Type B pancreatic cell (in vitro differentiated cells): ENCODE measurements at regions not wholly inside any gene's neighbourhood (a gene's known extent, or its start where the extent isn't known, plus 50 kb on each side); places are given as distances from the start of the nearest gene placed in this dataset.

Source experiments
- DNase-seq: peaks from one replicate; pipeline ENCODE4 v3.0.0; 2021; ENCODE audit warnings: mixed read lengths; ENCODE audit not compliant: unreplicated experiment; ENCODE audit errors: extremely low spot score
- H3K27ac Mint-ChIP-seq: 2 replicates; pipeline ENCODE4 v1.8.0; 2021; ENCODE audit warnings: mild to moderate bottlenecking, mixed read lengths
- H3K27me3 Mint-ChIP-seq: 2 replicates; pipeline ENCODE4 v1.8.0; 2021; ENCODE audit warnings: mixed read lengths
- H3K36me3 Mint-ChIP-seq: 2 replicates; pipeline ENCODE4 v1.8.0; 2021; ENCODE audit warnings: mixed read lengths
- H3K4me1 Mint-ChIP-seq: one replicate; pipeline ENCODE4 v1.8.0; 2021; ENCODE audit warnings: mixed read lengths; ENCODE audit not compliant: unreplicated experiment
- H3K4me3 Mint-ChIP-seq: 2 replicates; pipeline ENCODE4 v1.8.0; 2021; ENCODE audit warnings: mild to moderate bottlenecking, mixed read lengths
- H3K9me3 Mint-ChIP-seq: 2 replicates; pipeline ENCODE4 v1.8.0; 2021; ENCODE audit warnings: mixed read lengths
- TF ChIP-seq, protein P1 (sequence below): fragments of 200-600 bp; sonication (generic); conservative IDR thresholded peaks from 2 replicates; pipeline ENCODE4 v1.5.0; 2021; ENCODE audit warnings: antibody characterized with exemption, mild to moderate bottlenecking

DNA sequence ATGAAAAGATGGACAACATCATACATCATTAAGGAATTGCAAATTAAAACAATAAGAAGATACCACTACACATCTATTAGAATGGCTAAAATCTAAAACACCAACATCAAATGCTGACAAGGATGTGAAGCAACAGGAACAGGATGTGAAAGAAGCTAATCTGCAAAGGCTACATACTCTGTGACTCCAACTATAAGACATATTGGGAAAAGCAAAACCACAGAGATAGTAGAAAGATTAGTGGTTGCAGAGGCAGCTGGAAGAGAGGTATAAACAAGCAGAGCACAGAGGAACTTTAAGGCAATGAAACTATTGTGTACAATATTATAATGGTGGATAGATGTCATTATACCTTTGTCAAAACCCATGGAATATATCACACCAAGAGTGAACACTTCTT is 393.7 kb upstream of the RAB6C start:
- peaks cover 28% of the 10 kb centered on the region for H3K27me3 Mint-ChIP-seq
- no peaks in the 10 kb centered on the region for H3K4me1 Mint-ChIP-seq
- H3K9me3 Mint-ChIP-seq, result peaks cover 7% of the 10 kb centered on the region
- H3K27ac Mint-ChIP-seq, result no peak overlapping the region
- H3K4me3 Mint-ChIP-seq, result no peak overlapping the region
- TF ChIP-seq, protein P1, sequence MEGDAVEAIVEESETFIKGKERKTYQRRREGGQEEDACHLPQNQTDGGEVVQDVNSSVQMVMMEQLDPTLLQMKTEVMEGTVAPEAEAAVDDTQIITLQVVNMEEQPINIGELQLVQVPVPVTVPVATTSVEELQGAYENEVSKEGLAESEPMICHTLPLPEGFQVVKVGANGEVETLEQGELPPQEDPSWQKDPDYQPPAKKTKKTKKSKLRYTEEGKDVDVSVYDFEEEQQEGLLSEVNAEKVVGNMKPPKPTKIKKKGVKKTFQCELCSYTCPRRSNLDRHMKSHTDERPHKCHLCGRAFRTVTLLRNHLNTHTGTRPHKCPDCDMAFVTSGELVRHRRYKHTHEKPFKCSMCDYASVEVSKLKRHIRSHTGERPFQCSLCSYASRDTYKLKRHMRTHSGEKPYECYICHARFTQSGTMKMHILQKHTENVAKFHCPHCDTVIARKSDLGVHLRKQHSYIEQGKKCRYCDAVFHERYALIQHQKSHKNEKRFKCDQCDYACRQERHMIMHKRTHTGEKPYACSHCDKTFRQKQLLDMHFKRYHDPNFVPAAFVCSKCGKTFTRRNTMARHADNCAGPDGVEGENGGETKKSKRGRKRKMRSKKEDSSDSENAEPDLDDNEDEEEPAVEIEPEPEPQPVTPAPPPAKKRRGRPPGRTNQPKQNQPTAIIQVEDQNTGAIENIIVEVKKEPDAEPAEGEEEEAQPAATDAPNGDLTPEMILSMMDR, result no peak
- H3K36me3 Mint-ChIP-seq, result no peaks in the 10 kb centered on the region
- no peak for DNase-seq

DNA sequence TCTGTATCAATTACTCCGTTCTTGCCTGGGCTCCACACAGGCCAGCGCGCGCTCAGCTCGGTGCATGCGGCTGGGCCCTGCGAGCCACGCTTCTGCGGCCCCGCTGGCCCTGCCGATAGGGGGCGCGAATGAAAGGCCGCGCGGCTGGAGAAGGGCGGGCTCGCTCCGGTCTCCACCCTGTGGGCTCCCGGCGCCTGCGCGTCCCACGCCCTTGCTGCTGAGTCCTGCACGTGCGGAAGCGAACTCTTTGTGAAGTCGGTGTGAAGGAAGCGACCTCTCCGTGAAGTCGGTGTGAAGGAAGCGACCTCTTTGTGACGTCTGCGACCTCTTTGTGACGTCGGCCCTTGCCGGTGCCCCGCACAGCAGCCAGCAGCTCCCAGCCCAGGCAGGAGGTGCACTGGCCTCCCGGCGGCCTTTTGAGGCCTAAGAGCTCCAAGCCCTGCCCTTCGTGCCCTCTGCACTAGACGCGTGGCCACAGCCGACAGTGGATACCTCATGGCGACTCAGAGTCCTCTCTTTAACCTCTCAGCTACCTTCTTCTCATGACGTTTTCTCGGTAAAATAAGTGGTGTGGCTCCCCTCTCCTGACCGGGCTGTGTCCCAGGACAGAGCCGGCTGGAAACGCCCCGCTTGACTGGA is 391.9 kb upstream of the RAB6C start:
- Mint-ChIP-seq H3K4me1 (no peaks in the 10 kb centered on the region), H3K9me3 (no peaks in the 10 kb centered on the region), H3K4me3 (no peak overlapping the region), H3K36me3 (no peaks in the 10 kb centered on the region), H3K27ac (no peak overlapping the region), H3K27me3 (peaks cover 28% of the 10 kb centered on the region)
- TF ChIP-seq, protein P1, result no peak
- DNase-seq, result no peak

DNA sequence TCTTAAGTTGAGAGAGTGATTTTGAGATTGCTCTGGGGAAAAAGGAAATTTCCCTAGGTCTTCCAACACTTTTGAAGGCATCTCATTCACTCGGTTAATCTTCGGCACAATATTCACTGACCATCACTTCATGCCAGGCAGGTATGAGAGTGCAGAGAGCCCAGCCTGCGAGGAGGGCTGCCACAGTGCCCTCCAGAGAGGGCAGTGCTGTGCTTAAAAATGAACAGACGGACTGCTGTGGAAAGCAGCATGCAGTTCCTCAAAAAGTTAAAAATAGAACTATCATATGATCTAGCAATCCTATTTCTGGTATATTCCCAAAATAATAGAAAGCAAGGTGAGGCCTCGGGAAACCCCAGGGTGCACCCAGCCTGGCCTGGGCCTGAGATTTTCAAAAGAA is 374.9 kb upstream of the RAB6C start:
- Mint-ChIP-seq H3K27me3 (peaks cover 25% of the 10 kb centered on the region), H3K27ac (no peak overlapping the region), H3K4me1 (no peaks in the 10 kb centered on the region), H3K4me3 (no peak overlapping the region), H3K9me3 (peaks cover 5% of the 10 kb centered on the region), H3K36me3 (no peaks in the 10 kb centered on the region)
- TF ChIP-seq, protein P1, result no peak
- no peak for DNase-seq

DNA sequence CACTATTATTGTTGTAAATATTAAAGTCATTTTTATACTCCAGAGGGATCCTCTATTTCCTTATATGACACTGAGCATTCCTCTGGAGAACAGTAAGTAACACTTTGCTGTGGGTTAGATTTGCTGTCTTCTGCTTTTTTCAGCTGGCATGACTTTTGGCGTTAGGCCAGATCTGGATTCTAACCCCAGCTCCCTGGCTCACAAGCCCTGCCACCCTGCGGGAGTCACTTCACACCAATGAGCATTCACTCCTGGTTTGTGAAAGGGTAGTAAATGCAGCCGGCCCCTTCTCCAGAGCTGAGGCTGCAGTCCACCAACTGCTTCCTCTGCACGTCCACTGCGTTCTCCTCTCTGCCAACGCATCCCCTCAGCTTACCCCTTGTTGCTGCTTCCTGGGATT is 373.8 kb upstream of the RAB6C start:
- no peak for DNase-seq

GRCh38 chr2:129606496-129607270 is 372.8 kb upstream of the RAB6C start:
- Mint-ChIP-seq H3K9me3 (no peaks in the 10 kb centered on the region), H3K4me3 (no peak overlapping the region), H3K27me3 (peaks cover 25% of the 10 kb centered on the region), H3K4me1 (no peaks in the 10 kb centered on the region), H3K36me3 (no peaks in the 10 kb centered on the region), H3K27ac (no peak overlapping the region)
- no peak for DNase-seq
- TF ChIP-seq, protein P1, result no peak

More for the DNA sequence above, 373.8 kb upstream of the RAB6C start:
- peaks cover 25% of the 10 kb centered on the region for H3K27me3 Mint-ChIP-seq
- no peaks in the 10 kb centered on the region for H3K4me1 Mint-ChIP-seq
- H3K9me3 Mint-ChIP-seq, result no peaks in the 10 kb centered on the region
- H3K4me3 Mint-ChIP-seq, result no peak overlapping the region
- TF ChIP-seq, protein P1, result no peak
- H3K27ac Mint-ChIP-seq, result no peak overlapping the region
- H3K36me3 Mint-ChIP-seq, result no peaks in the 10 kb centered on the region
